HG03520 (cell line): ENCODE measurements at regions not wholly inside any gene's neighbourhood (a gene's known extent, or its start where the extent isn't known, plus 50 kb on each side); places are given as distances from the start of the nearest gene placed in this dataset.
"Not testable (repeated sequence)": the region's sequence is repeated elsewhere in the genome, so short reads cannot be mapped to it uniquely, and the experiment has no call there.

Source experiments
- ATAC-seq: cut with Tn5 transposase; IDR thresholded peaks from one replicate; pipeline ENCODE4 v1.9.1; 2021; ENCODE audit warnings: mild to moderate bottlenecking, moderate library complexity; ENCODE audit not compliant: unreplicated experiment

DNA sequence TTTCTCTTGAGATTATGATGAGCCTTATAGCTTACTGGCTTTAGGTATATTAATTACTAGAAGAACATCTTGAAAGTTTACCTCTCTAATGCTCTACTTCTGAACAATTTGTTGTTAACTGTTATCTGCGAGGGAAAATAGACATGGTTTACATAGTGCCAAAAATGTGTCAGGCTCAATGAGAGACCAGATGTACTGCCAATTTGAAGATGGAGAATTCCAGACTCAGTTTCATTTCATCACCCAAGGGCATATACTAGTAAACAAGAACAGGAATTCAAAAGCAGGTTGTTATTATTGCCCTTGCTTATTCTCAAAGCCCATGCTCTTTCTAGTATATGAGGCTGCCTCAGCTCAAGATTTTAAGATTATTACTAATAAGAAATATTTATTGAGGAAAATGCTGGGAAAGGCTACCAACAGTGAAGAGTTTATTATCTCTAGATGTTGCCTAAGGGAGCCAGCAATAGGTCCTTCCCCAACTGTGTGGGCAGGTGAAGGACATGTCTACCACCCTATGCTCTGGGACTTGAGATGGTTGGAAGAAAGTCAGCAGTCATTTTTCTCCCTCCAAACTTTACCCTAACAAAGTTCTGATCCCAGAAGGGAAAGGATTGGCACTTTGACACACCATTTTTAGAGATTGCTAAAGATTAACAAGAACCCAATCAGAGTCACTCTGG lies 792.7 kb downstream of the METTL4 start:
- no peak for ATAC-seq

- ATAC-seq, result no peak
These were observed 791.7 kb downstream of the METTL4 start for GRCh38 chr18:1779587-1779986.

DNA sequence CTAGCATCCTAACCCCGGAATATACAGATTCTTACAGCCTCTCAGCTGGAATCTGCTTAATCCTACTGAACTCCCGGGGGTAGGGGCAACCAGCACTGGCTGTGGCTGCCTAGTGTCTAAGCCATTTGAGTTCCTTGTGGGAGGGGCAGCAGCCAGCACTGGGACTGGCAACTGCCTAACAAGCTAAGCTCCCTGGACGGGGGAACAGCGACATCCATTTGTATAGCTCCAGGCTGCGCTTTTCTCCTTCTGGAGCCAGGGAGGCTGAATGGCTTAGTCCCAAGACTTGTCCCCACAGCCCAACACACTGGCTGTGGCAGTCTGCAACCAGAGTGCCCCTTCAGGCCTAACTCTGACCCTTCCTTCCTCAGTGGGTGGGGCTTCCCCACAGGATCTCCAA lies 787.2 kb downstream of the METTL4 start:
- no peak for ATAC-seq

- not testable (repeated sequence) for ATAC-seq
These were observed 785.3 kb downstream of the METTL4 start for GRCh38 chr18:1785980-1786379.

- no peak for ATAC-seq
These were observed 774.7 kb downstream of the METTL4 start for GRCh38 chr18:1796636-1797035.

DNA sequence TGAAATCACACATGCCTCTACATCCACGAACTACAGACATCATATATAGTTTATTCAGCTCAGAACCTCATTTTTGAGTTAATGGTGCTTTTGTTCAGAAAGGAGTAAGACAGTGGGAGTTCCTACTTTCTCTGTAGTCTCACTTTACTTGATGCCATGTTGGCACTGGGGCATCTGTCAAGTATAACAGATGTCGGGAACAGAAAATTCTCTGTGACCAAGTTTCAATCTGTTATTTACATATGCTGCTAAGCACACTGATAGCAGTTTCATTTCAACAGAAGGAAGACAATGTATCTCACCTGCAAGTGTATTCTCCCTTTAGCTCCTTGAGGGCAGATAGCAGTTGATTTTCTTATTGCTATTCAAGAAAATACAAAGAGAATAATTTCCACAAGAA lies 774.1 kb downstream of the METTL4 start:
- ATAC-seq, result no peak

DNA sequence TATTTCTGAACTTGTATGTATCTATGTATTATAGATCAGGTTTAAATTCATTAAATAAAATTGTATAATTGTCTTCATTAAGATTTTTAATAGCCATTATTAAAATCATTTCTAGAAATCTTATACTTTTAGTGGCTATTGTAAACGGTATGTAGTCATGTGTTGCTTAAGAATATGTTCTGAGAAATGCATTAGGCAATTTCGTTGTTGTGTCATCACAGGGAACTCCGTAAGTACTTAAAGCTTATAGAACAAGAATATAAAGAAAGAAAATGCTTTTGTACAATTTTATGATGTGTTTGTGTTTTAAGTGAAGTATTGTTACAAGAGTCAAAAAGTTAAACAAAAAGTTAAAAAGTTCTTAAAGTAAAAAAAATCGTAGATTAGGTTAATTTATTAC lies 765.8 kb downstream of the METTL4 start:
- no peak for ATAC-seq

DNA sequence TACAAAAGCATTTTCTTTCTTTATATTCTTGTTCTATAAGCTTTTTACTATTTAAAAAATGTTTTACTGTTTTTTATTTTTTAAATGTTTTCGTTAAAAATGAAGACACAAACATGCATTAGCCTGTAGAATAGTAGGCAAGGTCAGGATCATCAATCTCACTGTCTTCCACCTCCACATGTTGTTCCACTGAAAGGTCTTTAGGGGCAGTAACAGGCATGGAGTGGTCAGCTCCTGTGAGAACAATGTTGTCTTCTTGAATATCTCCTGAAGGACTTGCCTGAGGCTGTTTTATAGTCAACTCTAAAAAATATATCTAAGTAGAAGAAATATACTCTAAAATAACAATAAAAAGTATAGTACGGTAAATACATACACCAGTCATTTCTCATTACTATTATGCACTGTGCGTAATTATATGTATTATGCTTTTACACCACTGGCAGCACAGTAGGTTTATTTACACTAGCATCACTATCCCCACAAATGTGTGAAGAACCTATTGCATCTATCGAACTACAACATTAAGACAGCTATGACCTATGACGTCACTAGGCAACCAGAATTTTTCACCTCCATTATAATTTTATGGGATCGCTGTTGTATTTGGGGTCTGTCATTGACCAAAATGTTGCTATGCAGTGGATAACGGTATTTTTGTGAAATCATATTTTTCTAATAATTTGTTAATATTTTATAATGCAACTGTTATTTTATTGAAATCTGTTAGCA lies 764.3 kb downstream of the METTL4 start:
- no peak for ATAC-seq

- no peak for ATAC-seq
These were observed 760.0 kb downstream of the METTL4 start for GRCh38 chr18:1811282-1811681.

DNA sequence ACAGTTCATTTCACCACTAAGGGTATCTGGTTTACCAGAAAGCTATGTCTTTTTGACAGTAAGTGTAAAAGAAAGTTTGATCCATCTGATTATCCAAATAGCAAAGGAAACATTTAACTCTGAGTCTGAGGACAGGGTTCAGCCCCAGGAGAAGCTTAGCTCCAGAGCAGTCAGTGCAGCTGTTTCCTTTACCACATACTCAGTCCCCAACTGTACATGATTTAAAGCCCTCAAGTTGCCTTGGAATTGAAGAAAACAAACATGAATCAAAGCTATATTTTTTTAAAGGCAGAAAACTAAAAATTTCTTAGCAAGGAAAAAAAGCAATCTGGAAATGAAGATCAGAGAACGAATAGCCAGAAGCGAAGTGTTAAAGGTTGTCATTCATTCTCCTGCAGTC lies 746.0 kb downstream of the METTL4 start:
- ATAC-seq, result no peak

DNA sequence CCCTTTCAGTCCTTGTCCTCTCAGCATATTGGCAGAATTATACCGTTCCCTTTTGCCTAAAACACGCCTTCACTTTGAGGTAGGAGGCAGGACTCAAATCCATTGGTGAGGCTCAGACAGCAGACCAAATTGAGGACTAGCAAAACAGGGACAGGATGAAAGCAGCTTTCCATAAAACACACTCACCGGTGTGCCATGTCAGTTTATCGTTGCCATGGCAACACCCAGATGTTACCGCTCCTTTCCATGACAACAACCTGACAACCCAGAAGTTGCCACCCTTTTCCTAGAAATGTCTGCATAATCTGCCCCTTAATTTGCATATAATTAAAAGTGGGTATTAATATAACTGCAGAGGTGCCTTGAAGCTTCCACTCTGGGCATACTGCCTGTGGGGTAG lies 730.4 kb downstream of the METTL4 start:
- ATAC-seq, result no peak

GRCh38 chr18:1846640-1847039 lies 724.7 kb downstream of the METTL4 start:
- ATAC-seq, result no peak

DNA sequence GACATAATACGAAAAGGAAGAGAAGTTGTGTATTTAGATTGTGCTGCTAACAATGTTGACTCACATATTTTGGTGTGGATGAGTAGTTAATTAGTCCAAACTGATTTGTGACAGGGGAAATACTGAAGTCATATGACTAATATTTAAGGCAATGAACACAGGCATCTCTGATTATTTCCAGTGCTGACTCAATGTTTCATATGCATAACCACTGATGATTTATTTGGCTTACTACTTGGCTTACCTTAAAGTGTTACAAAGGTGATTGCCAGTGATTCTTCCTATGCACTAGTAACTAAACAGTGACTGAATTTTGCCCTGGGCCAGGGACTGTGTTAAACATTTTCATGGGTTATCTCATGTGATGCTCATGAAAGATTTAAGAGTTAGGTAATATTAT lies 722.6 kb downstream of the METTL4 start:
- no peak for ATAC-seq

DNA sequence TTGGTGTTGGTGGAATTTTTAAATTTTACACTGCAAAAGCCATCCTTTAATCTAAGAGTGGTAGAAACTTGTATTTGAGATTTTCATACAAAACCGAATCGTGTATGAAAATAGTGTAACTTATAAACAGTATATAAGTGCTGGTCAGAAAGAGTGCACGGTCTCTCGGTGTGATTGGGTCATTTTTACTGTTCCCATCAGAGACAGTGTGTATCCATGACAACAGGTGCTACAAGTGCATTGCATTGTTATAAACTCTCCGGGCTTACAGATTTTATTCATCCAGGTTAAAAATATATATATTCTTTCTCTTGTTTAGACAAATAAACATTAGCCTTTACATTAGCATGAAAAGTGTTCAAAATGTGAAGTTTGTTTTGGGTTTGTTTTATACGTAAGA lies 721.9 kb downstream of the METTL4 start:
- no peak for ATAC-seq

DNA sequence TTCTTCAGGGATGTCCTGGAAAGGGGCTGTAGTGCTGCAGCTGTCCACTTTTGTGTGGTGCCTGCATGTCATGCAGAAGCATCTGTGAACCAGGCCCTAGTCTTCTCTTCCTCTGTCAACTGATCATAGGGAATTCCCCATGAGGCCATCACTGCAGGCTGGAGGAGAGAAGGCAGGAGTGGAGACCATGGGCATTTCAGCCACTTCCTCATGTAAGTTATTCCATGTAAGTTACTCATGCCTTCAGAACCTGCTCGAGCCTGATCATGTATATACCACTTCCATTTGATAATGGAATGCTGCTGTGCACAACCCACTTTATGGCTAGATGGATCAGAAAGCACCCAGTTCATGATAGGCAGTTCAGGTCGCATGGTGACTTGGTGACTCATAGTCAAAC lies 714.0 kb downstream of the METTL4 start:
- ATAC-seq, result not testable (repeated sequence)

DNA sequence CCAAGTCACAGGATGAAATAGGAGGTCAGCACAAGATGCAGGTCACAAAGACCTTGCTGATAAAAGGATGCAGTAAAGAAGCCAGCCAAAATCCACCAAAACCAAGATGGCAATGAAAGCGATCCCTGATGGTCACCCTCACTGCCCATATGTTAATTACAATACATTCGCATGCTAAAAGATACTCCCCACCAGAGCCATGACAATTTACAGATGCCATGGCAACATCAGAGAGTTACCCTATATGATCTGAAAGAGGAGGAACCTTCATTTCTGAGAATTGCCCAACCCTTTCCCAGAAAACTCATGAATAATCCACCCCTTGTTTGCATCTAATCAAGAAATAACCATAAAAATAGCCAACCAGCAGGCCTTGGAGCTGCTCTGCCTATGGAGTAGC lies 709.8 kb downstream of the METTL4 start:
- ATAC-seq, result no peak

GRCh38 chr18:1865869-1866268 lies 705.4 kb downstream of the METTL4 start:
- ATAC-seq, result no peak

DNA sequence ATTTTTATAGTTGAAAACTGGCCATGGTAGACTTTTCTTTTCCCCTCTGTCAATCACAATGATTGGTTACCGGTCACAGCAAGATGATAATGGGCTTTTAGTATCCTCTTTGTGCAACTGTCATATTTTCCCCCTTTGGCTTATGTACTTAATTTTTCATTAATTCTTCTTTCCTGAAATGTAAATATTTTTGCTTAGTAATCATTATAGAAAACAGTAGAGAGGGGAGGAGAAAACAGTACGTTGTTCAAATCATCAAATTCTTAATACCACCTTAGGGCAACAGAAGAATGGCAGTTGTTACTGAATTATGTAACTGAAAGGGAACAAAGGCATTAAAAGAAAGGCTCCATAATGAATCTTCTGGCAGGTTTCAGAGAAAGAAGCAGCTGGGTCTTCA lies 699.0 kb downstream of the METTL4 start:
- ATAC-seq, result no peak

DNA sequence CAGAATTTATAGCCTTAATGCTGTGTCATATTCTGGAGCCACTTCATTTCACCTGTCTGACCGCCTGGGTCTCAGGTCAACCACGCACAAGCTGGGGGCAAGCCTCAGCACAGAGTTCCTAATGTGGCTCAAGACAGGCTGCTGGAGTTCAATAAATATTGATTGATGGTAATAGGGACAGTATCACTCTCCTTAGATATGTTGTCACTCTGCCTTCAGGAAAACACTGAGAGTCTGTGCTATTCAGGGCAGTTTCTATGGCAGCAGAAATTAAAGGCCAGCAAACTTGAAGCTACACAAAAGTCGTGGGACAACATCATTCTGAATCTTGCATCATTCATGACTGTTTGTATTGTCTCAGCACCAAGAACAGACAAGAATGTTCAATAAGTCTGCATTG lies 696.1 kb downstream of the METTL4 start:
- ATAC-seq, result no peak

DNA sequence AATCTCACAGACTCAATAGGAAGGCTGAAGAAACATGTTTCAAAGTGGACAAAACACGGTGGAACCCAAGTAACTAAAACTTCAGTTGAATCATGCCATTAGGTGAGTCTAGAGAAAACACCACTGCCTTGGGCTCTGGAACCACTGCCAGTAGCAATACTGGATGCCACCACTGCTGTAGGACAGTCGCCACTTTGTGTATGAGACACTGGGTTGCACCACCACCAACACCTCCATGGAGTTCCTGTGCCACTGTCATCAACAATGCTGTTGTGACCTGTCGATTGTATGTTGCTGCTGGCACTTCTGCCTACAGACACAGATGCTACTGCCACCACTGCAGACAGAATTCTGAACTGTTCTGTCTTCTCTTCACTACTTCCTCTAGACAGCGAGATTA lies 686.7 kb downstream of the METTL4 start:
- no peak for ATAC-seq

DNA sequence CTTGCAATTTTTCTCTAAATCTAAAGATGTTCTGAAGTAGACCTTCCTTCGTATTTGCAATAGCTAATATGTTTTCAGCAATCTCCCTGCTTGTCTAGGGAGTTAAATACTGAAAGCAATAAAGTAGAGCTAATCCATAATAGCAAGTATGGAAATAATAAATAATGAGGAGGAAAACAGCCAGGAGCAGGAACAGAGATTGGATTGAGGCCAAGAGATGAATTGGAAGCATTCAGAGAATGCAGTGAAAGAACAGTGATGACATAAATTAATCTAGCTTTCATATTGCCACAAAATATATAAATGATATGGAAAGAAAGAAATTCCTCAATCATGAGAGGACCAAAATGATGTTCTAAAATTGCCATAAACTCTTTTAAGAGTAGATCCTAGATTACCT lies 679.7 kb downstream of the METTL4 start:
- no peak for ATAC-seq

GRCh38 chr18:1892191-1892590 lies 679.1 kb downstream of the METTL4 start:
- ATAC-seq, result no peak
